SK-N-SH treated with all-trans-retinoic acid at 6 μM for 48 hours (cell line): ENCODE measurements at regions not wholly inside any gene's neighbourhood (a gene's known extent, or its start where the extent isn't known, plus 50 kb on each side); places are given as distances from the start of the nearest gene placed in this dataset.

Experiments used
- ATAC-seq: fragments of 200-7000 bp; cut with Tn5 transposase; 3 replicates; pipeline ENCODE4 v1.9.1; 2020; ENCODE audit warnings: mild to moderate bottlenecking, moderate library complexity
- ARNTL ChIP-seq: fragments of 450-650 bp; formaldehyde crosslinking; IDR thresholded peaks from 2 replicates; pipeline ENCODE4 v1.5.0; 2020; ENCODE audit warnings: low read depth, mild to moderate bottlenecking, moderate library complexity, borderline replicate concordance
- BACH2 ChIP-seq: fragments of 250-450 bp; sonication (Bioruptor Pico); IDR thresholded peaks from 2 replicates; pipeline ENCODE4 v1.9.0; 2021; ENCODE audit warnings: mild to moderate bottlenecking, borderline replicate concordance
- CREB5 ChIP-seq: fragments of 250-450 bp; sonication (Bioruptor Pico); IDR thresholded peaks from 2 replicates; pipeline ENCODE4 v1.5.1; 2020; ENCODE audit warnings: low read depth, mild to moderate bottlenecking, moderate library complexity
- CSDC2 ChIP-seq: fragments of 250-450 bp; sonication (Bioruptor Pico); IDR thresholded peaks from 2 replicates; pipeline ENCODE4 v1.5.0; 2020; ENCODE audit warnings: mild to moderate bottlenecking, moderate library complexity
- ESRRG ChIP-seq: fragments of 250-450 bp; sonication (Bioruptor Pico); IDR thresholded peaks from 2 replicates; pipeline ENCODE4 v1.6.1; 2021; ENCODE audit warnings: mild to moderate bottlenecking
- ISL1 ChIP-seq: fragments of 250-450 bp; sonication (Bioruptor Pico); IDR thresholded peaks from 2 replicates; pipeline ENCODE4 v2.1.2; 2022; ENCODE audit warnings: mild to moderate bottlenecking, moderate library complexity
- OSR1 ChIP-seq: fragments of 250-450 bp; sonication (Bioruptor Pico); IDR thresholded peaks from 2 replicates; pipeline ENCODE4 v1.8.0; 2022; ENCODE audit warnings: moderate library complexity, mild to moderate bottlenecking, inconsistent platforms
- PATZ1 ChIP-seq: fragments of 250-450 bp; sonication (Bioruptor Pico); IDR thresholded peaks from 2 replicates; pipeline ENCODE4 v1.8.0; 2020; ENCODE audit warnings: mild to moderate bottlenecking, moderate library complexity, borderline replicate concordance
- POU6F1 ChIP-seq: fragments of 250-450 bp; sonication (Bioruptor Pico); IDR thresholded peaks from 2 replicates; pipeline ENCODE4 v1.8.0; 2021; ENCODE audit warnings: low read depth, mild to moderate bottlenecking, moderate library complexity, borderline replicate concordance
- PPARA ChIP-seq: fragments of 250-450 bp; sonication (Bioruptor Pico); IDR thresholded peaks from 2 replicates; pipeline ENCODE4 v1.5.0; 2020; ENCODE audit warnings: mild to moderate bottlenecking, borderline replicate concordance
- SNAI2 ChIP-seq: fragments of 250-450 bp; sonication (Bioruptor Pico); IDR thresholded peaks from 2 replicates; pipeline ENCODE4 v1.5.0; 2020; ENCODE audit warnings: mild to moderate bottlenecking, moderate library complexity
- TSHZ2 ChIP-seq: fragments of 250-450 bp; sonication (Bioruptor Pico); IDR thresholded peaks from 2 replicates; pipeline ENCODE4 v1.5.0; 2020; ENCODE audit warnings: mild to moderate bottlenecking, moderate library complexity
- ZC3H10 ChIP-seq: fragments of 250-450 bp; sonication (Bioruptor Pico); IDR thresholded peaks from 2 replicates; pipeline ENCODE4 v1.5.1; 2021; ENCODE audit warnings: mild to moderate bottlenecking, moderate library complexity
- ZFP3 ChIP-seq: fragments of 250-450 bp; sonication (Bioruptor Pico); IDR thresholded peaks from 2 replicates; pipeline ENCODE4 v1.5.0; 2020; ENCODE audit warnings: mild to moderate bottlenecking, moderate library complexity
- ZFP30 ChIP-seq: fragments of 450-650 bp; formaldehyde crosslinking; IDR thresholded peaks from 2 replicates; pipeline ENCODE4 v1.5.0; 2022; ENCODE audit warnings: mild to moderate bottlenecking, moderate library complexity
- ZNF565 ChIP-seq: fragments of 450-650 bp; formaldehyde crosslinking; conservative IDR thresholded peaks from 2 replicates; pipeline ENCODE4 v1.5.0; 2020; ENCODE audit warnings: low read depth, mild to moderate bottlenecking, moderate library complexity
- ZNF8 ChIP-seq: fragments of 450-650 bp; formaldehyde crosslinking; IDR thresholded peaks from 2 replicates; pipeline ENCODE4 v1.5.0; 2020; ENCODE audit warnings: mild to moderate bottlenecking, moderate library complexity

- TF ChIP-seq TSHZ2 (CRISPR knock-in tag) (no peak), BACH2 (CRISPR knock-in tag) (no peak)
Measured at GRCh38 chr4:80129785-80130184, 56.8 kb upstream of the ANTXR2 start (continued).

- TF ChIP-seq ZC3H10: no peak
- no peak for TF ChIP-seq PATZ1 (CRISPR knock-in tag)
- no peak for ATAC-seq
Measured at GRCh38 chr4:80128941-80129340, 55.9 kb upstream of the ANTXR2 start.

- ATAC-seq: no peak
- TF ChIP-seq ZNF565 (CRISPR knock-in tag) (no peak), POU6F1 (CRISPR knock-in tag) (no peak), ARNTL (no peak), OSR1 (no peak), PPARA (no peak), CREB5 (CRISPR knock-in tag) (no peak), TSHZ2 (CRISPR knock-in tag) (no peak), ISL1 (CRISPR knock-in tag) (no peak), SNAI2 (CRISPR knock-in tag) (no peak), ZFP30 (CRISPR knock-in tag) (no peak), ZFP3 (no peak)
Measured at GRCh38 chr4:80127870-80128419, 54.9 kb upstream of the ANTXR2 start.

- ATAC-seq: no peak
- TF ChIP-seq OSR1 (no peak), CSDC2 (CRISPR knock-in tag) (no peak), ZFP3 (no peak), ZFP30 (CRISPR knock-in tag) (no peak), ESRRG (no peak), BACH2 (CRISPR knock-in tag) (no peak), ZNF8 (no peak)
Measured at GRCh38 chr4:80126435-80126834, 53.4 kb upstream of the ANTXR2 start.
